ENCODE measurements at regions not wholly inside any gene's neighbourhood (a gene's known extent, or its start where the extent isn't known, plus 50 kb on each side); places are given as distances from the start of the nearest gene placed in this dataset.

DNA sequence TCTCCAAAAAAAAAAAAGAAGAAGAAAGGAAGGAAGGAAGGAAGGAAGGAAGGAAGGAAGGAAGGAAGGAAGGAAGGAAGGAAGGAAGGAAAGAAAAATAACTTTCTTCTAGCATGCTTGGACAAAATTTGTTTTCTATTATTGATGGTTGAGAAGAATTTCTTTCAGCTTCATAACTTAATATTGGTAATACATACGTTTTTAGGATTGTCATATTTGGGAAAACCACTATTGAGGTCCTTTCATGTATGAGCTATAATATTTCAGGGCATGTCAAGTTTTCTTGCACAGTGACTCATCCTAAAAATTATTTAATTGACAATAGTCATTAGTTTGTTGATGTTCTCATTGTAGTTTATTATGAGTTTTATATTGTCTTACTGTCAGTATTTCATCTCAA, 66.4 kb upstream of the PKDCC start:
- no peak for FAIRE-seq
- no peak for DNase-seq (ENCODE audit: insufficient read length, low spot score)

DNA sequence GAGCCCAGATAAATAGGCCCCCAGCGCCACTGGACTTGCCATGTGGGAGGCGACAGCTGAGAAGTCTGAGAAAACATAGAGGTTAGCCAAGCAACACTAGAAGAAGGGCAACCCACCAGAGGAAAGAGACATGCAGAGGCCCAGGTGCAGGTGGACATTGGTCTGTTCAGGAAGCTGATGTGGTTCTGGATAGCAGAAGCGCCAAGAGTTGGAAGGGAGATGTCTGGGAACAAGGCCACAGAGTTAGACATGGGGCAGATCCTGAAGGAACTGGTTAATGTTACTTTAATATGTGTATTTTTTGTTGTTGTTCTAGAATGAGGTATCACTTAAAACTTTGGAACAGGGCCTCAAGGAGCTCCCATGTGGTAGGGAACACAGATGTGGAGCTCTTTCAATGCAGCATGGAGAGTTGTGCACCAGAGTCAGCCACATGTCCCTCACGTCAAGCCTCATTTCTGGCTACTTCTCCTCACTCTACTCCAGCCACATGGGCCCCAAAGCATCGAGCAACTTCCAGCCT, 62.2 kb upstream of the PKDCC start:
- DNase-seq (ENCODE audit: insufficient read length, low spot score): no peak
- no peak for FAIRE-seq

DNA sequence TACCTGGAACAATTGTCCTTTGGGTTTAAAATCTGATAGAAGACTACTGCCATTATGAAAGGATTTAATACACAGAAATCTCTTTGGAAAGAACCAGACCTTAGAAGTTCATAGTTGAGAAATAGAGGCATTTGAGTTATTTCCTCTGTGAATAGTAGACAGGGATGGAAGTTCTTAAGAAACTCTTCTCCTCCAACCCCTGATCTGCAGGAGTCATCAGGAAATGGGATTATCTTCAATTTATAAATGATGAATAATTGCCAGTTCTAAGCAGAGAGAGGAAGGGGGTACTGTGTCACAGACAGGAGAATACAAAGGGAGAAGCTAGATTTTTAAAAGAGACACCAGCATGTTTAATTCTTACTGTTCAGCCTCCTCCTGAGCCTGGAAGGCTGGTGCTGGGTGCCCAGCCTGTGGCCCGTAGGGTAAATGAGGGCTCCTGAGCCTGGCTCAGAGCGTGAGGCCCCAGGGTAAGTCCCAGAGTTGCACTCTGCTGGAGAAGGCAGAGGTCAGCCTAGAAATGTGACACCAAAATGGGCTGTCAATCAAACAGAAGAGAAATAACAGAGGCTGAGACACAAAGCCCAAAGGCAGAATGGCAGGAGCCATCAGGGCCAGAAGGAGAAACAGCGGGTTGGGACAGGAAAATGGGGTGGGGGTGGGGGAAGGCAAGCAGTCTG, 58.2 kb upstream of the PKDCC start:
- FAIRE-seq (no peak), DNase-seq (ENCODE audit: insufficient read length, low spot score) (no peak)

DNA sequence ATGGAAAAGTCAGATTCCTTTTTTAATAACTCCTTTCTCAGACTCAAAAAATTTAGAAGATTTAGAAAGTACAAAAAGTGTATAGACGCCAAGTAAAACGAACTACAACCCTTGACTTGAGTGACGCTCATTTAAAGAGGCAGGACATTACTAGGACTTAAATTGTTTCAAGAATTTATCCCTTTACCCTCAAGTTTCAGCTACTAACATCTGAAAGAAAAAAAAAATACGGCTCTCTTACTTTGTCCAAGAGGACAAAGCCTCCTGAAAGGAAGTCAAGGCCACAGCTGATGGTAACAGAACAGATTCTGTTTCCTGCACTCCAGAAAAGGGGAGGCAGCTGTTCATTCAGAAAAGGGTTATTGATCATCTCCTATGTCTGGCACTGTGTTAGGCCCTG, 57.6 kb upstream of the PKDCC start:
- FAIRE-seq (no peak), DNase-seq (ENCODE audit: insufficient read length, low spot score) (no peak)

DNA sequence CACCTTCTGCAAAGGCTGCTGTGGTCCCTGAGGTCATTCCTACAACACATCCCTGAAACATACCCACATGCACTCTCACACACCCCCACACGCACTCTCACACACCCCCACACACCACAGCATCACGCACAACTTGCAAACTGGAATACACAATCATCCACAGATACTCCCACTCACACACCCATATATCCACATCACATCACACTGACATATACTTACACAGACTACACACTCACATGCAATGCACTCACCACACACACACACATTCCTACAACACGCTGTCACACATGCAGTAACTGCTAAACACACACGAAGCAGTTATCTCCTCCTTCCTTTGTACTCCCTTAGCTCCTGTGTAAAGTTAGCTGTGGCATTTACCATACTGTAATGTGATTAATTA, 57.1 kb upstream of the PKDCC start:
- no peak for DNase-seq (ENCODE audit: insufficient read length, low spot score)
- no peak for FAIRE-seq

DNA sequence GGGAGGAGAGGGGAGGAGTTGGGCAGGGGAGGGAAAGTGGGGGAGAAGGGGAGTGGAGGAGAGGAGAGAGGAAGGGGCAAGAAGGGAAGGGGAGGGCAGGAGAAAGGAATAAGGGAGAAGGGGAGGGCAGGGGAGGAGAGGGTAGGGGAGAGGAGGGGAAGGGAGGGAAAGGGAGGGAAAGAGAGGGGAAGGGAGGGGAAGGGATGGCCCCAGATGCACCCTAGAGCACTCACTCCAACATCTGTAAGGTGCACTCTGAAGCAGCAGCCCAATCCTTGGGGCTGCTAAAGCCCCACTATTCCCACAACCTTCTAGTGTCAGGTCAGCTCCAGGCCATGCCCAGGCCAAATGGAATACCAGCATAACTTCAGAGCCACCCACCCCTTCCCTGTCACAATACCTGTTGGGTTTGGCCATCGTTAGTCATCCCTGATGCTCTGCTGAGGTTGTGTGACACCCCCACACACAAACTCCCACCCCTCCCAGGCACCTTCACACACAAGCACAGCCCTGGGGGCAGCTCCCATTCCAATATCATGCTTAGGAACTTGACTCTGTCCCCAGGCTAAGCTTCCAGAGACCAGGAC, 55.7 kb upstream of the PKDCC start:
- FAIRE-seq (no peak), DNase-seq (ENCODE audit: insufficient read length, low spot score) (no peak)

DNA sequence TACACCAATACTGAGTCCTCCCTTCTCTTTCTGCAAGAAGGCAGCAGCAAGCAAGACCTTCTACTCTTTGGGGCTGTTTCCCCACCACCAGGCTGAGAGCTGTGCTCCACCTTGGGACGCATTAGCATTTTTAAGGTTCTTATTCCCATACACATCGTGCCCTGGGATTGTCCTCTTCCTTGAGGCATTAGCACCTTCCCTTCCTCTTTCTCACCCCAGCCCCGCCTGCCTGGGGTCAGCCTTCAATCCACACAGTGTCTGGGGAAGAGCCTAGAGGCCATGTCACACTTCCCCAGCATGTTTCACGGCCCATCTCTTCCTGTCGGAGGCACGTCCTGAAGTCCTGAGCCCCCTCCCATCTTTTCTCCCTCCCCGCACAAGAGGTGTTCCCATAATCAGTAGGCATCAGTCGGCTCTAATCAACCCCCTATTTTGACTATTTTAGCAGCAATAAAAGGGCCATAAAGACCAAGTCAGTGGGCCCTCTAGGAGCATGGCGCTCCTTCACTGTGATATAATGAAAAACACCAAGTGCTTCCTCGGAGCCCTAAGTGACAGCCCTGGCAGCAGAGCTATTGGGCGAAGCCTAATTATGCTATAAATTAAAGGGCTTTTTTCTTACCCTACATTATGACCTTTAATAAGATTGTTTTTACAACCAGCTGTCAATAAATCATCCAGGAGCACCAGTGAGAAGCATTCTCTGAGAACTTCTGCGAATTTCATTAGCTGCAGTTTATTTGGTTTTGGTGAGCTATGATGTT, 55.0 kb upstream of the PKDCC start:
- FAIRE-seq (no peak), DNase-seq (ENCODE audit: insufficient read length, low spot score) (no peak)

DNA sequence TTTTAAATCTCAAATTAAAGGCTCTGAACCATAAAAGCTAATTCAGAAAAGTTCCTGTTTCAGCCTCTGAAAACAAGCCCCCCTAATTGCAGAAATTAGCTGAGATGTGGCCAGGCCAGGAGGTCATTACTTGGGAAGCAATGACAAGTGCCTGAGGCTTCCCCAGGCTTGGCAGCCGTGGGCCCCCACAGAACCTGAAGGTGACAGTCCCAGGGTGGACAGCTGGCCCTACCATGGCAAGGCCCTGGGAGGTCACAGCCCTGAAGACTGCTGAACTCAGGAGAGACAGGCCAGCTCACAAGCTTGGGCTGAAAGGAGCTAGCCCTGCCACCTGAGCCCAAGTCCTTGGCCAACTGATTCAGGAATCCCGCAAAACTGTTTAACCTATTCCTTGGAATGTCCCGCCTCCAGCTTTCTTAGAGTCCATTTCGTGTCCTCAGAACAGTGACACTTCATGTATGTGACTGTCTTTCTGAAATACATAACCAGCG, 54.3 kb upstream of the PKDCC start:
- FAIRE-seq (no peak), DNase-seq (ENCODE audit: insufficient read length, low spot score) (no peak)

DNA sequence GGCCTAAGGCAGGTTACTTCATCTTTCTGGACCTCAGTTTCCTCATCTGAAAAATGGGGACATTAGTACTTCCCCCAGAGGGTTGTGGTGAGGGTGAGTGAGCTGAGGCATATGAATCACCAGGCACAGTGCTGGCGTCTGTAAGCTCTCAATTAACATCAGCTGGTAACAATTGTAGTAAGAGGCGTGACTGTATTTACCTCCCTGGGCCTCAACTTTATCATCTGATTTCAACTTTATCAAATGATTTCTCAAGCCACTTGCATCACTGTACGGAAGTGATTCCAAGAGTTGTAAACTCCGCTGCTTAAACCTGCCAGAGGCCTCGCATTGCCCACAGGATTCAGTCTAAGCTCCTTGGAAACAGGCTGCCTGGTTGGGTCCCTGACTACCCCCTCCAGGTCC, 53.6 kb upstream of the PKDCC start:
- FAIRE-seq (no peak), DNase-seq (ENCODE audit: insufficient read length, low spot score) (no peak)

DNA sequence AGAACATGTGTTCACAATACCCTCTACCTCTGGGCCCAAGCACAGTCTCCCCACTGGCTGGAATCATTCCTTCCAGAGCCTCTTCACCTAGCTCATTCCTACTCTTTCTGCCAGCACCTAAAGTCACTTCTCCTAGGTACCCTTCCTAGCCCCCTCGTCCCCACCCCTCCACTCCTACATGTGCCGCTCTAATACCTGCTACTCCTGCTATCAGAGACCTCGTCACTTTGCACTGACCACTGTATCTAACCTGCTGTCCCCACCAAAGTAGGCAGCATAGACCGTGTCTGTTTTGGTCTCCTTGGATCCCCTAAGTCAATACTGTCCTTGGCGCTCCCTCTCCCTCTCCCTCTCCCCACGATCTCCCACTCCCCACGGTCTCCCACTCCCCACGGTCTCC, 53.2 kb upstream of the PKDCC start:
- no peak for FAIRE-seq

DNA sequence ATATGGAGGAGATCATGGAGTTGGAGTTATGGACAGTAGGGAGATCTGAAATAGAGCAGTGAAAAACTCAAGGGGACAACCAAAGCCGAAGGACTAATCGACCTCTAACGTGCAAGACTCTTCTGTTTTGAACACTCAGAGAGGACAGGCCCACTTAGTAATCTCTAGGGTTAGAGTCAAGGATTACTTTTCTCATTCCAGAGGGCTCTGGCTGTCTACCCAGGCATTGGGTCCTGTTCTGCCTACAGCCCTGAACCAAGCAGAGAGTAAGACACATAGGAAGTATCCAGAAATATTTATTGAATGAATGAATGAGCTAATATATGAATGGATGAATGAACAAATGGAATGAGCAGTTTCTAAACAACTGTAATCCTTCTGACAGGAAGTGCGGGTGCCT, 50.3 kb upstream of the PKDCC start:
- FAIRE-seq (no peak), DNase-seq (ENCODE audit: insufficient read length, low spot score) (no peak)

More for the DNA sequence above, 53.2 kb upstream of the PKDCC start:
- DNase-seq (ENCODE audit: insufficient read length, low spot score): no peak

Data from GM19239 (cell line).